Loucy (cell line): ENCODE measurements at regions not wholly inside any gene's neighbourhood (a gene's known extent, or its start where the extent isn't known, plus 50 kb on each side); places are given as distances from the start of the nearest gene placed in this dataset.

Experiments
- EZH2phosphoT487 ChIP-seq: fragments of 200-600 bp; IDR thresholded peaks from 2 replicates; pipeline ENCODE4 v1.6.1; 2018; ENCODE audit warnings: antibody characterized with exemption, mild to moderate bottlenecking, moderate library complexity, borderline replicate concordance
- TF ChIP-seq, protein P1 (sequence below): fragments of 200-600 bp; sonication (generic); conservative IDR thresholded peaks from 2 replicates; pipeline ENCODE4 v1.5.1; 2014; ENCODE audit warnings: mild to moderate bottlenecking, antibody characterized with exemption, low read length

DNA sequence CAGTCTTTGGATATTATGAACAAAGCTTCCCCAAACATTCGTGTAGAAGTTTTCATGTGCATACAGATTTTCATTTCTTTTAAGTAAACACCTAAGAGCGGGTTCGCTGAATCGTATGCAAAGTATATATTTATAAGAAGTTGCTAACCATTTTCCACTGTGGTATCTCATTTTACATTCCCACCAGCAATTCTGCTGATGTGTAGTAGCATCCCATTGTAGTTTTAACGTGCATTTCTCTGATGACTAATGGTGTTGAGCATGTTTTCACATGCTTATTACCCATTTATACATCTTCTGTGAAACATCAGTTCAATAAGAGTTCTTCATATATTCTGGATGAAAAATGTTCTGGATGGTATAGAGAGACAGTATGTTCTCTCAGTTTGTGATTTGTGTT is 97.4 kb downstream of the IYD start:
- TF ChIP-seq, protein P1, sequence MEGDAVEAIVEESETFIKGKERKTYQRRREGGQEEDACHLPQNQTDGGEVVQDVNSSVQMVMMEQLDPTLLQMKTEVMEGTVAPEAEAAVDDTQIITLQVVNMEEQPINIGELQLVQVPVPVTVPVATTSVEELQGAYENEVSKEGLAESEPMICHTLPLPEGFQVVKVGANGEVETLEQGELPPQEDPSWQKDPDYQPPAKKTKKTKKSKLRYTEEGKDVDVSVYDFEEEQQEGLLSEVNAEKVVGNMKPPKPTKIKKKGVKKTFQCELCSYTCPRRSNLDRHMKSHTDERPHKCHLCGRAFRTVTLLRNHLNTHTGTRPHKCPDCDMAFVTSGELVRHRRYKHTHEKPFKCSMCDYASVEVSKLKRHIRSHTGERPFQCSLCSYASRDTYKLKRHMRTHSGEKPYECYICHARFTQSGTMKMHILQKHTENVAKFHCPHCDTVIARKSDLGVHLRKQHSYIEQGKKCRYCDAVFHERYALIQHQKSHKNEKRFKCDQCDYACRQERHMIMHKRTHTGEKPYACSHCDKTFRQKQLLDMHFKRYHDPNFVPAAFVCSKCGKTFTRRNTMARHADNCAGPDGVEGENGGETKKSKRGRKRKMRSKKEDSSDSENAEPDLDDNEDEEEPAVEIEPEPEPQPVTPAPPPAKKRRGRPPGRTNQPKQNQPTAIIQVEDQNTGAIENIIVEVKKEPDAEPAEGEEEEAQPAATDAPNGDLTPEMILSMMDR, result no peak
- no peak for TF ChIP-seq EZH2phosphoT487
